ENCODE measurements at regions not wholly inside any gene's neighbourhood (a gene's known extent, or its start where the extent isn't known, plus 50 kb on each side); places are given as distances from the start of the nearest gene placed in this dataset.

GRCh38 chr13:22793598-22794134, 387.1 kb upstream of the SGCG start:
- no peak overlapping the region for H3K4me3 ChIP-seq
- peaks cover 5 to 10% of the 10 kb centered on the region in 2 experiments; a peak in 3 of 5 replicates for H3K27me3 ChIP-seq (ENCODE audit: control insufficient read depth in 2 of 2, insufficient read depth in 2 of 2, low read length in 2 of 2)
- 2% methylated on average over 10 of the region's 10 CpGs for WGBS (ENCODE audit: insufficient coverage, low coverage, missing lambda C conversion rate)
- BruUV-seq (replicated peaks), result no TSS peak
- DNase-seq (ENCODE audit: extremely low read depth in 1 of 4, low spot score in 3 of 4) (no peak), ATAC-seq (no peak), FAIRE-seq (no peak)
- no peak overlapping the region for H3K4me2 ChIP-seq (ENCODE audit: insufficient read depth, low read length)
- no peaks in the 10 kb centered on the region for H3K9me1 ChIP-seq (ENCODE audit: control insufficient read depth, insufficient read depth, low read length)
- H3K9ac ChIP-seq (ENCODE audit: insufficient read depth in 1 of 2, low read depth in 2 of 2, low read length in 2 of 2), result no peak overlapping the region
- no peaks in the 10 kb centered on the region for H3K4me1 ChIP-seq (replicated peaks in 1 of 2; ENCODE audit: control insufficient read depth in 2 of 2, insufficient read depth in 2 of 2, low read length in 2 of 2)
- no peak overlapping the region for H3K27ac ChIP-seq (ENCODE audit: extremely low read depth, low read depth, low read length)
- H3K79me2 ChIP-seq (ENCODE audit: control insufficient read depth, insufficient read depth, low read length), result no peaks in the 10 kb centered on the region
- intact Hi-C loops (cut with micrococcal nuclease), result no loop called here
- H3K9me3 ChIP-seq (replicated peaks; ENCODE audit: control insufficient read depth, insufficient read depth, low read depth, low read length), result no peaks in the 10 kb centered on the region
- ChIA-PET CTCF (ENCODE audit: low intra/inter-chr PET ratio) (no interaction called here), POLR2A (no interaction called here)
- H3K36me3 ChIP-seq (ENCODE audit: control insufficient read depth, insufficient read depth, low read length), result no peaks in the 10 kb centered on the region
- TF ChIP-seq HIVEP1 (CRISPR knock-in tag; IDR thresholded peaks at IDR 0.05) (no peak), ZNF354B (CRISPR knock-in tag; IDR thresholded peaks at IDR 0.05) (no peak), ZNF518B (CRISPR knock-in tag; IDR thresholded peaks at IDR 0.05) (no peak), ZNF639 (CRISPR knock-in tag; conservative IDR thresholded peaks at IDR 0.05 in 1 of 2, IDR thresholded peaks at IDR 0.05 in 1 of 2) (no peak), CHCHD3 (CRISPR knock-in tag; IDR thresholded peaks at IDR 0.05) (no peak), SPI1 (IDR thresholded peaks at IDR 0.05; ENCODE audit: borderline replicate concordance, low read depth, low read length) (no peak), HNRNPH1 (optimal IDR thresholded peaks at IDR 0.05; ENCODE audit: low read depth, low read length) (no peak)
- in situ Hi-C loops (cut with MboI), result loop anchor here (25.0 kb wide), 2 partner anchors 1156 to 1306 kb away; no protein-coding TSS in a partner anchor
- no peak overlapping the region for H2AFZ ChIP-seq (ENCODE audit: low read depth, low read length)
- H4K20me1 ChIP-seq (replicated peaks; ENCODE audit: control insufficient read depth, insufficient read depth, low read length), result no peaks in the 10 kb centered on the region
